GM21367 (cell line): ENCODE measurements at regions not wholly inside any gene's neighbourhood (a gene's known extent, or its start where the extent isn't known, plus 50 kb on each side); places are given as distances from the start of the nearest gene placed in this dataset.
"Not testable (repeated sequence)": the region's sequence is repeated elsewhere in the genome, so short reads cannot be mapped to it uniquely, and the experiment has no call there.

Experiments used
- ATAC-seq: cut with Tn5 transposase; IDR thresholded peaks from one replicate; pipeline ENCODE4 v1.9.1; 2021; ENCODE audit not compliant: unreplicated experiment

- no peak for ATAC-seq
Measured at GRCh38 chr9:84501587-84501986, 161.0 kb upstream of the SLC28A3 start.

GRCh38 chr9:84502066-84502465 is 161.5 kb upstream of the SLC28A3 start:
- ATAC-seq: no peak

GRCh38 chr9:84504360-84504759 is 163.8 kb upstream of the SLC28A3 start:
- no peak for ATAC-seq

GRCh38 chr9:84511651-84512050 is 157.9 kb upstream of the NTRK2 start:
- no peak for ATAC-seq

GRCh38 chr9:84512493-84512892 is 157.0 kb upstream of the NTRK2 start:
- no peak for ATAC-seq

- ATAC-seq: no peak
Measured at GRCh38 chr9:84513473-84513872, 156.1 kb upstream of the NTRK2 start.

GRCh38 chr9:84513979-84514378 is 155.6 kb upstream of the NTRK2 start:
- no peak for ATAC-seq

GRCh38 chr9:84514421-84514820 is 155.1 kb upstream of the NTRK2 start:
- ATAC-seq: no peak

- no peak for ATAC-seq
Measured at GRCh38 chr9:84517026-84517425, 152.5 kb upstream of the NTRK2 start.

GRCh38 chr9:84519413-84519812 is 150.1 kb upstream of the NTRK2 start:
- no peak for ATAC-seq

GRCh38 chr9:84521208-84521607 is 148.3 kb upstream of the NTRK2 start:
- ATAC-seq: no peak

- not testable (repeated sequence) for ATAC-seq
Measured at GRCh38 chr9:84526211-84526610, 143.3 kb upstream of the NTRK2 start.

GRCh38 chr9:84527060-84527720 is 142.3 kb upstream of the NTRK2 start:
- not testable (repeated sequence) for ATAC-seq

- ATAC-seq: not testable (repeated sequence)
Measured at GRCh38 chr9:84535973-84536372, 133.6 kb upstream of the NTRK2 start.

GRCh38 chr9:84538879-84539278 is 130.7 kb upstream of the NTRK2 start:
- no peak for ATAC-seq

- ATAC-seq: no peak
Measured at GRCh38 chr9:84542554-84542953, 127.0 kb upstream of the NTRK2 start.

GRCh38 chr9:84554069-84554664 is 115.4 kb upstream of the NTRK2 start:
- ATAC-seq: no peak

- no peak for ATAC-seq
Measured at GRCh38 chr9:84556556-84556955, 113.0 kb upstream of the NTRK2 start.

GRCh38 chr9:84557751-84558150 is 111.8 kb upstream of the NTRK2 start:
- no peak for ATAC-seq

GRCh38 chr9:84563691-84564090 is 105.8 kb upstream of the NTRK2 start:
- no peak for ATAC-seq

- no peak for ATAC-seq
Measured at GRCh38 chr9:84567805-84568204, 101.7 kb upstream of the NTRK2 start.

GRCh38 chr9:84570482-84571154 is 98.9 kb upstream of the NTRK2 start:
- ATAC-seq: no peak
